ENCODE measurements at regions not wholly inside any gene's neighbourhood (a gene's known extent, or its start where the extent isn't known, plus 50 kb on each side); places are given as distances from the start of the nearest gene placed in this dataset.

- DNase-seq (ENCODE audit: low read depth): no peak
Observed at GRCh38 chr4:84441758-84442377, 57.2 kb downstream of the NKX6-1 start.

- no peak for DNase-seq (ENCODE audit: low read depth)
Observed at GRCh38 chr4:84439996-84440395, 59.1 kb downstream of the NKX6-1 start.

- no peak for DNase-seq (ENCODE audit: low read depth)
Observed at GRCh38 chr4:84436812-84437211, 62.3 kb downstream of the NKX6-1 start.

- no peak for DNase-seq (ENCODE audit: low read depth)
Observed at GRCh38 chr4:84434344-84434743, 64.7 kb downstream of the NKX6-1 start.

- DNase-seq (ENCODE audit: low read depth): no peak
Observed at GRCh38 chr4:84433633-84434222, 65.4 kb downstream of the NKX6-1 start.

- no peak for DNase-seq (ENCODE audit: low read depth)
Observed at GRCh38 chr4:84432713-84433112, 66.4 kb downstream of the NKX6-1 start.

GRCh38 chr4:84420608-84421007 lies 78.5 kb downstream of the NKX6-1 start:
- no peak for DNase-seq (ENCODE audit: low read depth)

- no peak for DNase-seq (ENCODE audit: low read depth)
Observed at GRCh38 chr4:84419201-84419600, 79.9 kb downstream of the NKX6-1 start.

- DNase-seq (ENCODE audit: low read depth): no peak
Observed at GRCh38 chr4:84417997-84418709, 80.9 kb downstream of the NKX6-1 start.

GRCh38 chr4:84413976-84414375 lies 85.1 kb downstream of the NKX6-1 start:
- DNase-seq (ENCODE audit: low read depth): no peak

GRCh38 chr4:84413480-84413879 lies 85.6 kb downstream of the NKX6-1 start:
- no peak for DNase-seq (ENCODE audit: low read depth)

- DNase-seq (ENCODE audit: low read depth): no peak
Observed at GRCh38 chr4:84412062-84412461, 87.0 kb downstream of the NKX6-1 start.

GRCh38 chr4:84407554-84408407 lies 91.3 kb downstream of the NKX6-1 start:
- DNase-seq (ENCODE audit: low read depth): no peak

GRCh38 chr4:84403656-84404055 lies 95.4 kb downstream of the NKX6-1 start:
- DNase-seq (ENCODE audit: low read depth): peak; percentile 61

- peak; percentile 2 for DNase-seq (ENCODE audit: low read depth)
Observed at GRCh38 chr4:84401701-84402306, 97.3 kb downstream of the NKX6-1 start.

- peak; percentile 12 for DNase-seq (ENCODE audit: low read depth)
Observed at GRCh38 chr4:84394386-84394785, 104.7 kb downstream of the NKX6-1 start.

- DNase-seq (ENCODE audit: low read depth): no peak
Observed at GRCh38 chr4:84392951-84393590, 106.0 kb downstream of the NKX6-1 start.

GRCh38 chr4:84389406-84389805 lies 109.7 kb downstream of the NKX6-1 start:
- DNase-seq (ENCODE audit: low read depth): peak; percentile 46

GRCh38 chr4:84385203-84385602 lies 113.9 kb downstream of the NKX6-1 start:
- no peak for DNase-seq (ENCODE audit: low read depth)

- DNase-seq (ENCODE audit: low read depth): no peak
Observed at GRCh38 chr4:84384801-84385200, 114.3 kb downstream of the NKX6-1 start.

GRCh38 chr4:84381759-84382158 lies 117.3 kb downstream of the NKX6-1 start:
- DNase-seq (ENCODE audit: low read depth): no peak

Data from M059J (cell line).